GM12873 (cell line): ENCODE measurements at regions not wholly inside any gene's neighbourhood (a gene's known extent, or its start where the extent isn't known, plus 50 kb on each side); places are given as distances from the start of the nearest gene placed in this dataset.

Source experiments
- CTCF ChIP-seq: IDR thresholded peaks from 2 replicates; pipeline ENCODE4 v1.5.1; 2012; ENCODE audit warnings: low read depth, mild to moderate bottlenecking, moderate library complexity, low read length, control low read depth; ENCODE audit not compliant: insufficient read depth; ENCODE audit errors: missing control alignments

- TF ChIP-seq CTCF = no peak
Measured at GRCh38 chr5:57832875-57833274, 350.3 kb upstream of the ACTBL2 start.

GRCh38 chr5:57831932-57832331, 349.3 kb upstream of the ACTBL2 start:
- TF ChIP-seq CTCF = no peak

GRCh38 chr5:57831090-57831489, 348.5 kb upstream of the ACTBL2 start:
- TF ChIP-seq CTCF = no peak

- no peak for TF ChIP-seq CTCF
Measured at GRCh38 chr5:57828221-57828620, 345.6 kb upstream of the ACTBL2 start.

- no peak for TF ChIP-seq CTCF
Measured at GRCh38 chr5:57825031-57825686, 342.5 kb upstream of the ACTBL2 start.

GRCh38 chr5:57824623-57825022, 342.0 kb upstream of the ACTBL2 start:
- TF ChIP-seq CTCF = no peak

GRCh38 chr5:57824047-57824446, 341.4 kb upstream of the ACTBL2 start:
- TF ChIP-seq CTCF = no peak
